ENCODE measurements at regions not wholly inside any gene's neighbourhood (a gene's known extent, or its start where the extent isn't known, plus 50 kb on each side); places are given as distances from the start of the nearest gene placed in this dataset.
A peak's percentile ranks its signal among the peaks of the same experiment; 100 is the strongest.

- Histone ChIP-seq H3K9me3 (ENCODE audit: control insufficient read depth, insufficient read depth, low read length) (no peaks in the 10 kb centered on the region), H3K4me3 (ENCODE audit: low read depth, low read length) (no peak overlapping the region), H3K27me3 (ENCODE audit: control insufficient read depth, insufficient read depth, low read length) (no peaks in the 10 kb centered on the region), H3K27ac (ENCODE audit: low read depth, low read length) (no peak overlapping the region), H3K36me3 (ENCODE audit: control insufficient read depth, insufficient read depth, low read length) (no peaks in the 10 kb centered on the region), H3K4me1 (ENCODE audit: control insufficient read depth, insufficient read depth, low read length) (no peaks in the 10 kb centered on the region)
- DNase-seq (ENCODE audit: low read depth in 4 of 6, low spot score in 6 of 6): no peak
- no CpG with 5 or more reads among the region's 2 CpGs for WGBS (ENCODE audit: insufficient coverage)
Observed at GRCh38 chr14:88950069-88950468, 125.6 kb downstream of the TTC8 start.

GRCh38 chr14:88951370-88951769, 126.9 kb downstream of the TTC8 start:
- WGBS (ENCODE audit: insufficient coverage): 43% methylated on average over 1 of the region's 3 CpGs

GRCh38 chr14:88952901-88953300, 128.4 kb downstream of the TTC8 start:
- H3K9me3 ChIP-seq (ENCODE audit: control insufficient read depth, insufficient read depth, low read length): no peaks in the 10 kb centered on the region
- 80% methylated on average over 4 of the region's 7 CpGs for WGBS (ENCODE audit: insufficient coverage)
- no peak for DNase-seq (ENCODE audit: low read depth in 4 of 6, low spot score in 6 of 6)
- no peaks in the 10 kb centered on the region for H3K4me1 ChIP-seq (ENCODE audit: control insufficient read depth, insufficient read depth, low read length)
- H3K4me3 ChIP-seq (ENCODE audit: low read depth, low read length): no peak overlapping the region
- H3K27me3 ChIP-seq (ENCODE audit: control insufficient read depth, insufficient read depth, low read length): no peaks in the 10 kb centered on the region
- no peaks in the 10 kb centered on the region for H3K36me3 ChIP-seq (ENCODE audit: control insufficient read depth, insufficient read depth, low read length)
- H3K27ac ChIP-seq (ENCODE audit: low read depth, low read length): no peak overlapping the region

More at GRCh38 chr14:88951370-88951769, 126.9 kb downstream of the TTC8 start:
- no peaks in the 10 kb centered on the region for H3K36me3 ChIP-seq (ENCODE audit: control insufficient read depth, insufficient read depth, low read length)
- no peaks in the 10 kb centered on the region for H3K27me3 ChIP-seq (ENCODE audit: control insufficient read depth, insufficient read depth, low read length)
- no peaks in the 10 kb centered on the region for H3K9me3 ChIP-seq (ENCODE audit: control insufficient read depth, insufficient read depth, low read length)
- DNase-seq (ENCODE audit: low read depth in 4 of 6, low spot score in 6 of 6): no peak
- H3K4me1 ChIP-seq (ENCODE audit: control insufficient read depth, insufficient read depth, low read length): no peaks in the 10 kb centered on the region
- no peak overlapping the region for H3K4me3 ChIP-seq (ENCODE audit: low read depth, low read length)
- no peak overlapping the region for H3K27ac ChIP-seq (ENCODE audit: low read depth, low read length)

GRCh38 chr14:88955455-88955854, 131.0 kb downstream of the TTC8 start:
- Histone ChIP-seq H3K27me3 (ENCODE audit: control insufficient read depth, insufficient read depth, low read length) (no peaks in the 10 kb centered on the region), H3K36me3 (ENCODE audit: control insufficient read depth, insufficient read depth, low read length) (no peaks in the 10 kb centered on the region), H3K4me1 (ENCODE audit: control insufficient read depth, insufficient read depth, low read length) (no peaks in the 10 kb centered on the region), H3K27ac (ENCODE audit: low read depth, low read length) (no peak overlapping the region), H3K4me3 (ENCODE audit: low read depth, low read length) (no peak overlapping the region), H3K9me3 (ENCODE audit: control insufficient read depth, insufficient read depth, low read length) (no peaks in the 10 kb centered on the region)
- DNase-seq (ENCODE audit: low read depth in 4 of 6, low spot score in 6 of 6): peak in 4 of 6 donors; percentile 31 to 89 (median 72)
- 18% methylated on average over 1 of the region's 2 CpGs for WGBS (ENCODE audit: insufficient coverage)

GRCh38 chr14:88960496-88960895, 136.0 kb downstream of the TTC8 start:
- WGBS (ENCODE audit: insufficient coverage): 81% methylated on average over 3 of the region's 5 CpGs
- no peaks in the 10 kb centered on the region for H3K36me3 ChIP-seq (ENCODE audit: control insufficient read depth, insufficient read depth, low read length)
- no peak for DNase-seq (ENCODE audit: low read depth in 4 of 6, low spot score in 6 of 6)
- no peak overlapping the region for H3K4me3 ChIP-seq (ENCODE audit: low read depth, low read length)
- H3K27me3 ChIP-seq (ENCODE audit: control insufficient read depth, insufficient read depth, low read length): no peaks in the 10 kb centered on the region
- no peaks in the 10 kb centered on the region for H3K4me1 ChIP-seq (ENCODE audit: control insufficient read depth, insufficient read depth, low read length)
- no peak overlapping the region for H3K27ac ChIP-seq (ENCODE audit: low read depth, low read length)
- no peaks in the 10 kb centered on the region for H3K9me3 ChIP-seq (ENCODE audit: control insufficient read depth, insufficient read depth, low read length)

- Histone ChIP-seq H3K9me3 (ENCODE audit: control insufficient read depth, insufficient read depth, low read length) (no peaks in the 10 kb centered on the region), H3K27me3 (ENCODE audit: control insufficient read depth, insufficient read depth, low read length) (no peaks in the 10 kb centered on the region), H3K4me3 (ENCODE audit: low read depth, low read length) (no peak overlapping the region), H3K27ac (ENCODE audit: low read depth, low read length) (no peak overlapping the region), H3K36me3 (ENCODE audit: control insufficient read depth, insufficient read depth, low read length) (no peaks in the 10 kb centered on the region), H3K4me1 (ENCODE audit: control insufficient read depth, insufficient read depth, low read length) (no peaks in the 10 kb centered on the region)
- 79% methylated on average over 3 of the region's 3 CpGs for WGBS (ENCODE audit: insufficient coverage)
- peak in 1 of 6 donors; percentile 47 for DNase-seq (ENCODE audit: low read depth in 4 of 6, low spot score in 6 of 6)
Observed at GRCh38 chr14:88961214-88961613, 136.8 kb downstream of the TTC8 start.

GRCh38 chr14:88962356-88962755, 137.9 kb downstream of the TTC8 start:
- Histone ChIP-seq H3K27ac (ENCODE audit: low read depth, low read length) (no peak overlapping the region), H3K27me3 (ENCODE audit: control insufficient read depth, insufficient read depth, low read length) (no peaks in the 10 kb centered on the region), H3K36me3 (ENCODE audit: control insufficient read depth, insufficient read depth, low read length) (no peaks in the 10 kb centered on the region), H3K9me3 (ENCODE audit: control insufficient read depth, insufficient read depth, low read length) (no peaks in the 10 kb centered on the region), H3K4me3 (ENCODE audit: low read depth, low read length) (no peak overlapping the region), H3K4me1 (ENCODE audit: control insufficient read depth, insufficient read depth, low read length) (no peaks in the 10 kb centered on the region)
- 92% methylated on average over 2 of the region's 4 CpGs for WGBS (ENCODE audit: insufficient coverage)
- no peak for DNase-seq (ENCODE audit: low read depth in 4 of 6, low spot score in 6 of 6)

GRCh38 chr14:88967299-88967698, 142.8 kb downstream of the TTC8 start:
- DNase-seq (ENCODE audit: low read depth in 4 of 6, low spot score in 6 of 6): no peak
- H3K27ac ChIP-seq (ENCODE audit: low read depth, low read length): no peak overlapping the region
- no peaks in the 10 kb centered on the region for H3K27me3 ChIP-seq (ENCODE audit: control insufficient read depth, insufficient read depth, low read length)
- H3K4me1 ChIP-seq (ENCODE audit: control insufficient read depth, insufficient read depth, low read length): no peaks in the 10 kb centered on the region
- H3K9me3 ChIP-seq (ENCODE audit: control insufficient read depth, insufficient read depth, low read length): no peaks in the 10 kb centered on the region
- H3K4me3 ChIP-seq (ENCODE audit: low read depth, low read length): no peak overlapping the region
- H3K36me3 ChIP-seq (ENCODE audit: control insufficient read depth, insufficient read depth, low read length): no peaks in the 10 kb centered on the region
- WGBS (ENCODE audit: insufficient coverage): 100% methylated on average over 2 of the region's 3 CpGs

- Histone ChIP-seq H3K4me1 (ENCODE audit: control insufficient read depth, insufficient read depth, low read length) (no peaks in the 10 kb centered on the region), H3K9me3 (ENCODE audit: control insufficient read depth, insufficient read depth, low read length) (no peaks in the 10 kb centered on the region), H3K36me3 (ENCODE audit: control insufficient read depth, insufficient read depth, low read length) (no peaks in the 10 kb centered on the region), H3K4me3 (ENCODE audit: low read depth, low read length) (no peak overlapping the region), H3K27ac (ENCODE audit: low read depth, low read length) (no peak overlapping the region), H3K27me3 (ENCODE audit: control insufficient read depth, insufficient read depth, low read length) (no peaks in the 10 kb centered on the region)
- DNase-seq (ENCODE audit: low read depth in 4 of 6, low spot score in 6 of 6): peak in 1 of 6 donors; percentile 40
- WGBS (ENCODE audit: insufficient coverage): no CpG with 5 or more reads among the region's 3 CpGs
Observed at GRCh38 chr14:88975043-88975830, 150.8 kb downstream of the TTC8 start.

- no peak for DNase-seq (ENCODE audit: low read depth in 4 of 6, low spot score in 6 of 6)
- H3K4me3 ChIP-seq (ENCODE audit: low read depth, low read length): no peak overlapping the region
- H3K4me1 ChIP-seq (ENCODE audit: control insufficient read depth, insufficient read depth, low read length): no peaks in the 10 kb centered on the region
- no peaks in the 10 kb centered on the region for H3K27me3 ChIP-seq (ENCODE audit: control insufficient read depth, insufficient read depth, low read length)
- no peaks in the 10 kb centered on the region for H3K36me3 ChIP-seq (ENCODE audit: control insufficient read depth, insufficient read depth, low read length)
- H3K9me3 ChIP-seq (ENCODE audit: control insufficient read depth, insufficient read depth, low read length): no peaks in the 10 kb centered on the region
- no peak overlapping the region for H3K27ac ChIP-seq (ENCODE audit: low read depth, low read length)
- WGBS (ENCODE audit: insufficient coverage): 87% methylated on average over 2 of the region's 2 CpGs
Observed at GRCh38 chr14:88975926-88976325, 151.5 kb downstream of the TTC8 start.
